A673 (cell line): ENCODE measurements at regions not wholly inside any gene's neighbourhood (a gene's known extent, or its start where the extent isn't known, plus 50 kb on each side); places are given as distances from the start of the nearest gene placed in this dataset.
"Not testable (repeated sequence)": the region's sequence is repeated elsewhere in the genome, so short reads cannot be mapped to it uniquely, and the experiment has no call there.

Experiments
- CTCF ChIP-seq: fragments of 300-800, 200-600 bp; sonication (generic); conservative IDR thresholded peaks from 2 replicates; pipeline ENCODE4 v1.5.1; 2017; ENCODE audit warnings: low read depth, mild to moderate bottlenecking, antibody characterized with exemption, low read length, moderate library complexity, mixed read lengths
- EZH2 ChIP-seq: fragments of 200-600 bp; sonication (generic); IDR thresholded peaks from 2 replicates; pipeline ENCODE4 v1.6.1; 2017; ENCODE audit warnings: borderline replicate concordance, low read depth, mild to moderate bottlenecking, mixed read lengths, antibody characterized with exemption, low read length; ENCODE audit not compliant: poor library complexity, severe bottlenecking

- TF ChIP-seq CTCF, EZH2: not testable (repeated sequence)
These were observed 69.2 kb upstream of the GALNT7 start for GRCh38 chr4:173099447-173099846.
